Raji (cell line): ENCODE measurements at regions not wholly inside any gene's neighbourhood (a gene's known extent, or its start where the extent isn't known, plus 50 kb on each side); places are given as distances from the start of the nearest gene placed in this dataset.

Source experiments
- POLR2A ChIP-seq: IDR thresholded peaks from 2 replicates; pipeline ENCODE4 v1.6.1; 2011; ENCODE audit warnings: low read depth, low read length, control low read depth; ENCODE audit not compliant: insufficient read depth

DNA sequence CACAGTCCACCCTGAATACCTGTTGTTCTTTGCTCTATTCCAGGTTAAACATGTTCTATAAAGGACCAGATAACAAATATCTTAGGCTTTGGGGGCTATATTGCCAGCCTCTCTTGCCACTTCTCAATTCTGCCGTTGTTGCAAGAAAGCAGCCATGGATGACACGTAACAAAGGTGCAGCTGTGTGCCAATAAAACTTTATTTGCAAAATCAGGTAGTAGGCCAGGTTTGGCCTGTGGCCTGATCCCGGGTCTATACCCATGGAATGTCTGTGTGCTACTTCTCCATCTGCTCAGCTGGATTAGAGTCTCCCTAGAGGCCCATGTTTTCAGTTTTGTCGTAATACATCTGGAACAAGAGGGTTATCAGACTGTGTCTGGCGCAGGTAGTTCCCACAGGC, 175.3 kb upstream of the KCNG1 start:
- no peak for TF ChIP-seq POLR2A

DNA sequence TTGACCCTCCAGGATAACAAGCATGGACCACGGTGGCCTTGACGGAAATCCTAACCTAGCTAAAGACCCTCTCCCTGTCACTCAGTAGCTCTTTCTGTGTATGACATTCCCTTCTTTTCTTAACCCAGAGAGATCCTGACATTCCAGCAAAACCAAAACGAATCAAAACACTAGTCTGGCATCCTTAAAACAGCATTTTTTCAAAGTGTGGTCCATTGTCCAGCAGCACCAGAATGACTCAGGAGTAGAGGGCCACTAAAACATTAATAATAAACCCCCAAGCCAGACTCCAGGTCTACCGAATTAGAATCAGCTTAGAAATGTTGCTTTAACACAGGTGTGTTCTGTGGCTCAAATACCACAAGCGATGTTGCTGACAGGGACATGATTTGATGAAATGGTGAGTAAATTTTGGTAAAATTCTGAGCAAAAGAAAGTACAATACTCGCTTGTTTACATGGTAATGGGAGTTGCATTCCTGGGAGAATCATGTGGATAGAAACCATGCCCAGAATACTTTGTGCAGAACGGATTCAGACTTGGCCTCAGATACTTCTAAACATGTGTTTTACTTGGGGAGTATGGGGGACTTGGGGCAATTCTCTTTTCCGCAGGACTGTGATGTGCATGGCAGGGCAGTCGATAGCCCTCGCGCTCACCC, 174.2 kb upstream of the KCNG1 start:
- no peak for TF ChIP-seq POLR2A

DNA sequence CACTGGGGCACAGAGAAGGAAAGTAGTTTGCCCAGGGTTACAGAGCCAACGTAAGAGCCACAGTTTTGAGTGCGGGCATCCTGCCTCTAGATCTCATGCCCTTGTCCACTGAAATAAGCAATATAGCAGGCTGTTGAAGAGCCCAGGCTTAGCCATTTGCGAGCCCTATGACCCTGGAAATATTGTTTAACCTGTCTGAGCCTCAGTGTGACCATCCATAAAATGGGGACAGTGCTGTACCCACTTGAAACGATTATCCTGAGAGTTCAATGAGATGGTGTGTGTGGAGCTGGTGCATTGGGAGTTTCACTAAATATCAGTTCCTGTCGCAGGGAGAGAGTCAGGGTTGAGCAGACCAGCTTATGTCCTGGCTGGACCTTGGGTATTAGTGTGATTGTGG, 173.1 kb upstream of the KCNG1 start:
- no peak for TF ChIP-seq POLR2A

DNA sequence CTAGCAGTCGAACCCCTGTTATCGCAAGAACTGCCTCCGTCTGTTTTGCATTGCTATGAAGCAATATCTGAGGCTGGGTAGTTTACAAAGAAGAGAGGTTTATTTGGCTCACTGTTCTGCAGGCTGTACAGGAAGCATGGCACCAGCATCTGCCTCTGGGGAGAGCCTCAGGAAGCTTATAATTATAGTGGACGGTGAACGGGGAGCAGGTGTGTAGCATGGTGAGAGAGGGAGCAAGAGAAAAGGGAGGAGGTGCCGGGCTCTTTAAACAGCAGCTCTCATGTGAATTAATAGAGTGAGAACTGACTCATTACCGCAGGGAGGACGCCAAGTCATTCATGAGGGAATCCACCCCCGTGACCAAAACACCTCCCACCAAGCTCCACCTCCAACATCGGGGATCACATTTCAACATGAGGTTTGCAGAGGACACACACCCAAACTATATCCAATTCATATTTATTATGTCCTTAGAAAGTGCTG, 172.6 kb upstream of the KCNG1 start:
- no peak for TF ChIP-seq POLR2A

DNA sequence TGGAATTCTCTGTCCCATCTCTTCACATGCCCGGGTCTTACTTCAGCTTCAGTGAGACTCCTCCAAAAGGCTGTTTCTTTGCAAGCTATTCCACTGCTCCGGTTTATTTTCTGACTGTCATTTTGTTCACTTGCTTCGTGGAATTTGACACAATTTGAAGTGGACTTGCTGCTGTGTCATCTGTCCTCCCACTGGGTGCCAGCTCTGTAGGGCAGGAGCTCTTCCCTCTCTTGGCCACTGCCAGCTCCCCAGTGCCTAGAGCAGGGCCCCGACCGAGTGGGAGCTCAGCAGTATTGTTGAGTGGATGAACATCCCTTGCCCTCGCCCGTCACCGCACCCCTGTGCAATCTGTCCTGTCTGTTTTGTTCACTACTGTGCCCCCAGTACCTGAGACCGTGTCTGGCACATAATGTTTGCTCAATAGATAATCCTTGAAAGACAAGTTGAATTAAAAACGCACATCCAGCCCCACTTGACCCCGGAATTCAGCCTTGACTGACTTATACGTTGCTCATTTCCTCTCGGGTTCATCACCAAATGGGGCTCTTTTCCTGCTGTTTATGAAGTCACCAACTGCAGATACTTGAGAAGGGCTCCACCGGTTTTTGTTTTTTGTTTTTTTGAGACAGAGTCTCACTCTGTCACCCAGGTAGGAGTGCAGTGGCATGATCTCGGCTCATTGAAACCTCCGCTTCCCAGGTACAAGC, 170.3 kb upstream of the KCNG1 start:
- TF ChIP-seq POLR2A = no peak

DNA sequence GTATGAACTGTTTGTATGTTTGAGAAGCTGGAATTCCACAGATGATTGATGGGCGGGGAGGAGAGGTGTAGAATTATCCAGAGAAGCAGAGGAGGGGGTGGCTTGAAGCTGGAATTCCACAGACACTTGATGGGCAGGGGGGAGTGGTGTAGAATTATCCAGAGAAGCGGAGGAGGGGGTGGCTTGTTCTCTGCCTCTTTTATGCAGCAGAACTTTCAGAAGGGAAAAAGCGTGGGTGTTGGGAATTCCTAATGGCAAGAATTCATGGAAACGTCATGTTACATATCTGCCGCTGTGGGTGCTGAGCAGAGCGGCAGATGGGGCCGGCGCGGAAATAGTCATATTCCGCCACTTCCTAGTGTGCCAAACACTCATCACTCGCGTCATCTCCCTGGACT, 167.9 kb upstream of the KCNG1 start:
- no peak for TF ChIP-seq POLR2A

DNA sequence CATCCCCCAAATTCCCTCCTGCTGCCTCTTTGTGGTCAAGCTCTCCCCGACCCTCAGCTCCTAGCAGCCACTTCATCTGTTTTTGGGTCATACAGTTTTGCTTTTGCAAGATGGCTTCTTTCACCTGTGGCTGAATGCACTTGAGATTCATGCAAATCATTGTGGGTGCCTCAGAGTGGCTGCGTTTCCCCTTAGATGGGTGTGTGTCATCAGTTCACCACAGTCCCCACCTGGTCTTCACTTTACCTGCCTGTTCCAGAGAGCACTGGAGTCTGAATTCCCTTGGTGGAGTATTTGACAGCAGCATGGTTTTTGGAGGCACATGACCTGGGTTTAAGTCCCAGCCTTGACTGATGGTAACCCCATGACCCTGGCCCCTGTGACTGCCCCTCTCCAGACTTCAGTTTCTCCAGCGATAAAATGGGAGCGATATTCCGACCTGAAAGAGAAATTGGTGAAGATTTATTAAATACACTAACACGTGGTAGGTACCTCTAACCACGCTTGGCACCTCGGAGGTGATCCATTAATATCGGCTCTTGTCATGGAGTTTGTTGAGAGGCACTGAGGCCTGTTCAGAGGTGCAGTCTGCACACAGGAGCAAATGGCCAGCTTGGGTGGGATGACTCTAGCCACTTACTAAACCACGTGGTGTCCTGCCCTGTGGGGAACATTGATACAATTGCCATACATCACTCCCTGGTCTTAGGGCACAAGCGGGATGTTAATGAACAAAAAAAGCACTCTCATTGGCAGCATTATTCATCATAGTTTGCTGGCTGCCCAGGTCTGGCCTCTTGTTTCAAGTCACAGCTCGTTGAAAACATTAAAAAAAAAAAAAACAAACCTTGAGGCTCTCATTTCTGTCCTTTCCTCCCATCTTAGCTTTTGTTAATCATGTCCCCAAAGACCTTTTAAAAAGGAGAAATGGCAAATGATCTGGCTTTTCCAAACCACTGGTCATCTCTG, 167.2 kb upstream of the KCNG1 start:
- no peak for TF ChIP-seq POLR2A

DNA sequence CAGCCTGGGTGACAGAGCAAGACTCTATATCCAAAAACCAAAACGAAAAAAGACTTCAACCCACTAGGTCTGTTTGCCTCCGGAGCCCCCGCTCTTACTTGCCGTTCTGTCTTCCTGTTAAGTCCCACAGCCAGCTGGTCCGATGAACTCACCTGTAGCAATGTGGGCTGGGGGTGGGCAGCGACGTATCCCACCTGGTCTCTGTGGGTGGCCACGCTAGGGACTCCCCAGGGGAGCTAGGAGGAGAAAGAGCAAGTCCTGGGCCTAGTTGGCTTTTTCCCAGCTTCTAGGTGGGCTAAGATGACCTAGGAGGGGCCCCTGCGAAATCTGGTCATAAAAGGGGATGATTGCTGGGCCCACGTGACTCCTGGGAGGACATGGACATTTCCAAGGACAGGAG, 166.0 kb upstream of the KCNG1 start:
- TF ChIP-seq POLR2A = no peak

DNA sequence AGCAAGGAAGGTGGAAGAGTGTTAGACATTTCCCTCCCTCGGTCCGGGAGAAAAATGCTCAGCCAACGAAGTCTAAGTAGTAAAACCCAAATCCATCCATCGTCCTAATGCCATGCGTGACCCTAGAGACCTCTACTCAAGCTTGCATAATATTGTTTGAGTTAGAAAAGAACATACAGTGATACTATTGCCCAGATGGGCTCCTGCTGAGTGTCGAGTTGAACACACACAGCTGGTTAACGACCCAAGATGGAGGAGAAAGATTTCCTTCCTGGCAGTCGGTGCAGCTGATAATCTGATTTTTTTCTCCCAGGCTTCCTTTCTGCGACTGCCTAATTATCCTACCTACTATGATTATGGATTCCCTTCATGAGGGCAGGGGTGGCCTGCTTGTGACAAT, 164.4 kb upstream of the KCNG1 start:
- TF ChIP-seq POLR2A = no peak

DNA sequence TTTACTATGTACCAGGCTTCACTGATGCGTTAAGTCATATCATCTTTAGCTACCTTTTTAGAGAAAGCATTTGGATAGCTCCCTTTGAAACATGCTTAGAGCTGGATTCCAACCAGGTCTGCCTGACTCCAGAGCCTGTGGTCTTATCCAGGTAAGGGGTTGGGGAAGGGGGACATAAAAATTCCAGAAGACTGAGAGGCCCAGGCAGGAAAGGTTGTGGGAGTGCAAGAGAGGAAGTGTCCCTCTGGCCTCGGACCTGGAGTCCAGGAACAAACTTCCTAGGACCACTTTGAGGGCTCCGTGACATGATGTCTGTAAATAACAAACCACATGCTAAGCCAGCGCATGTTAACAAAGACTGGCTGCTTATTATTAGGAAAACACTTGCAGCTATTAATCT, 163.0 kb upstream of the KCNG1 start:
- TF ChIP-seq POLR2A = no peak

DNA sequence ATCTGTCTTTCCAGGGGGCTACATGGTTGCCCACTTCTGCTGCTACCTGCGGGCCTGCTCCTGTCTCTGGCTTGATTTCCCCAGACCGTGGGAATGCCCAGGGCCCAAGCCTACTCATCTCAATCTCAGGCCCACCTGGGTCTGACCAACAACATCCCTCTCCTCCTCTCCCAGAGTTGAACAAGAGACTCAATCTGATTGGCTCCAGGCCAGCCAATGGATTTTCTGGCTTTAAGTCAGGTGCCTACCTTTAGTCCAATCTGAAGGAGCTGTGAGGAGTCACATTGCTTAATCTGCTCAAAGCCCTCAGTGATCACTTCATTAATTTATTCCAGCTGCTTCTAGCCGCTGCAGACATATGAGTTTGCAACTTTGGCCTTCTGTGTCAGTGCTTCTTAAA, 162.4 kb upstream of the KCNG1 start:
- no peak for TF ChIP-seq POLR2A

DNA sequence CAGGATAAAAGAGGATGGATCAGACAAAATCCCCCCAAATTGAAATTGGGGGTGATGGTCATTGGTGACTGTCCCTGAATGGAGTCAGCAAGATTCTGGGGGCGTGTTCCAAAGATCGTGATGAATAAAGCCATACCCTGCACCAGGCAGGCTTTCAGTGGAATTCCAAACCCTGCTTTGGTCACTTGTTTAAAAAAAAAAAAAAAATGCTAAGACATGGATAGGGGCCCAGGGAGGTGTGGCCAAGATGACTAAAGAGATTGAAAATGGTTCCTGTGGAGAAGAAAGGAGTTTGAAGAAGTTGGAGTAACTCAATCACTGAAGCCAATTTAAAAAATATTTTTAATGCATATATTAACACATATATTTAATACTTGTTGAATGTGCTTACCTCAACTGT, 161.4 kb upstream of the KCNG1 start:
- no peak for TF ChIP-seq POLR2A

DNA sequence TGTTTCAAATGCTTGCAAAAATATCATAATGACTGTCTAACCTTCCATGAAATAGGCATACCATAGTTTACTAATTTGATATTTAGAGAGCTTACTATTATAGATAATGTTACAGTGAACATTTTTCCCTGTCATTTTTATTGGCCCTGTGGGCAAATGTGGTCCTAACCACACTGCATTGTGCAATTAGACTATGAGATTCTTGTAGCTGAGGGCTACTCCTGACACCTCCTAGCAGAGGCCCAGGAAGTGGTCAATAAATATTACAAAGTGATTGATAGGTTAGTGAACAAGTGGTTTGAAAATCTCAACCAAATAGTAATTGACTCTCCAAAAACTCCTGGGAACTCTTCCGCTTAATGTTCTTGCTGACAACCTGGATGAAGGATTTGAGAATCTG, 160.5 kb upstream of the KCNG1 start:
- TF ChIP-seq POLR2A = no peak

DNA sequence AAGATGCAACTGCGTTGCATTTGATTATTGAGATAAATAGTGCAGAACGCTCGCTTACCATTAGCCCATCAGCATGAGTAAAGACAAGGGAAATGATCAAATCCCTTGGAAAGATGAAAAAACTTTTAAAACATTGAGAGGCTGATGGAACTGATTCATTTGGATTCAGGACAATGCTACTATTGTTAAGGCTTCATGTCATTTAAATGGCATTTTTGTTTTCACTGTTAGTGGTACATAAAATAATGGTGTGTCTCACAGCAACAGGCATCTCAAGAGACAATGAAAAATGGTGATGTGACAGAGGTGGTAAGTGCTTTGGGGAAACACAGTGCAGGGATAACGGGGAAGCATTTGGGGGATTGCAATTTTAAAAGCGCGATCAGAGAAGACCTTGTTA, 159.7 kb upstream of the KCNG1 start:
- TF ChIP-seq POLR2A = no peak

DNA sequence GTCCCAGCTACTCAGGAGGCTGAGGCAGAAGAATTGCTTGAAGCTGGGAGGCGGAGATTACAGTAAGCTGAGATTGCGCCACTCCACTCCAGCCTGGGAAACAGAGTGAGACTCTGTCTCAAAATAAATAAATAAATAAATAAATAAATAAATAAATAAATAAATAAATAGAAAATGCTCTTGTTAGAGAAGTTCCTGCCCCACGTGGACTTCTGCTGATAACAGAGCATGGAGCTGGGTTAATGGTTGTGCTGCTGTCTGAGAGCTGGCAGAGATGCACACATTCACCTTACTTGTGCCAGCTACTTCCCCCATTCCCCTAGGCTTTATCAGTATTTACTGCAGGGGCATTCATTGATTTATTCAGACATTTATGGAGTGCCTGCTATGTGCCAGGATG, 155.2 kb upstream of the KCNG1 start:
- no peak for TF ChIP-seq POLR2A

DNA sequence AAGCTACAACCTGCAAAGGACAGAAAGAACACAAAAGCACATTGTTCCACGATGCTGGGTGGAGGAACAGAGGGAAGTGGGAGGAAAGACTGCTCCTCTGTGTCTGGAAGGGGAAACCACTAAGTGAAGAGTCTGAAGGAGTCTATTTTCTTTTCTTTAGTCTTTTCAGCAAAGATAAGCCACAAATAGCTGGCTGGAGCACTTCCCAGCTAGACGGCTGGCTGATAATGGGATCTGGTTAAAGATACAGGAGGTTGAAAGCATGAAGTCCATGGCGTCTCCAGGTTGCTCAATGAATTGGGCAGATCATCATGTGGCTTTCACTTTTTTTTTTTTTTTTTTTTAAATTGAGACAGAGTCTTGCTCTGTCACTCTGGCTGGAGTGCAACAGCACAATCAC, 154.0 kb upstream of the KCNG1 start:
- no peak for TF ChIP-seq POLR2A

DNA sequence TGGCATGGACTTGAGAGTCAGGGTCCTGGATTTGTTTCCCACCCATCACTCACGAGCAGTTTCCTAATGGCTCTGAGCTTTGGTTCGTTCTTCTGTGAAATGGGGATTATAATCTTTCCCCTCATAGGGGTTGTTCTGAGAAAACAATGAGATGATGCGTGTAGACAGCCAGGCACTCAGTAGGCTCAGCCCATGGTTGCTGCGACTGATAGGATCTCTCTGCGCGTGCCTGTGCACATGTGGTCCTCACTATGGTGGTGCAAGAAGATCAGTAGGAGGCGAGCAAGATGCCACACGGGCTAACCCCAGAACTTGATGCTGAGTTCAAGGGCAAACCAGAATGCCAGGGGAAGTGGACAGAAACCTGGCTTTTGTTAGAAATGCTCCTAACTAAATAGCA, 153.5 kb upstream of the KCNG1 start:
- TF ChIP-seq POLR2A = no peak
